ENCODE measurements at regions not wholly inside any gene's neighbourhood (a gene's known extent, or its start where the extent isn't known, plus 50 kb on each side); places are given as distances from the start of the nearest gene placed in this dataset.
"Not testable (repeated sequence)": the region's sequence is repeated elsewhere in the genome, so short reads cannot be mapped to it uniquely, and the experiment has no call there.

DNA sequence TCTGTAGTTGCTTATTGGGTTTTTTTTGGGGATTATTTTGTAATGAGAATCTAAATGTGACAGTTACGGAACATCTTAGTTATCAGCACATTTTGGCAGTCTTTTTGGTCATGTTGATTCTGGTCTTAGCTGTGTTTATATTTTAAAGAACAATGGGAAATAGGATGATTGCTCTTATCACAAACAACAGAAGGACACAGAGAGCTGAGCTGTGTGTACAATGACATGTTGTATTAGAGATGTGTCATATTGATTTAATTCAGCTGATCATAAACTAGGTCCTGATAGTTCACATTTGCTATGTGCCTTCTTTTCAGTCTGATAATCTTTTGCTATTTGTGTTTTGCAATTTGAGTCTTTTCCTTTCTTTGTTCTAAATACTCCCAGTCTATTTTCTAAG, 781.7 kb downstream of the TRHDE start:
- no peak for DNase-seq

DNA sequence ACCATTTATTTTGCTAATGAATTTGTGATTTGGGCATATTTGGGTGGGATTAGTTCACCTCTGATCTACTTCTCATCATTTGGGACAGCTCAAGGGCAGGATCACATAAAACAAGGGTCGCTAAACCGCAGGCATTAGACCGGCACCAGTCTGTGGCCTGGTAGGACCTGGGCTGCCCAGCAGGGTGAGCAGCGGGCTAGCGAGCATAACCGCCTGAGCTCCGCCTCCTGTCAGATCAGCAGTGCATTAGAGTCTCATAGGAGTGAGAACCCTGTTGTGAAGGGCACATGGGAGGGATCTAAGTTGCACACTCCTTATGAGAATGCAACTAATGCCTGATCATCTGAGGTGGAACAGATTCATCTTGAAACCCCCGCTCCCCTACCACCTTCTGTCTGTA, 785.3 kb downstream of the TRHDE start:
- no peak for DNase-seq

DNA sequence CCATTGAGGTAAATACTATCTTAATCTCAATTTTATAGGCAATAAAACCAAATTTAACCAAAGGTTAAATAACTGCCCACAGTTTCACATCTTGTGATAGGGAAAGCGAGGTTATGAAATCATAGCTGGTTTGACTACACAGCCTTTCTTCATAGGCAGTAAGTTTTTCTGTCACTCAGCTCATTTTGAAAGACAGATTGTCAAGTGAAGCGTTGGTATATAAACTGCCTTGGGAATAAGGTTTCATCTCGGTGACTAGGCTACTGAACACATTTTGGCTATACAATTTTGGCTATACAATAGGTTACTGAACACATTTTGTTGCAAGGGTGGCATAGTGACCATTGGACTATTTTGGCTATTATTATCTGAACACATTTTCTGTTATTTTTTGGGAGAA, 793.7 kb downstream of the TRHDE start:
- DNase-seq: no peak

DNA sequence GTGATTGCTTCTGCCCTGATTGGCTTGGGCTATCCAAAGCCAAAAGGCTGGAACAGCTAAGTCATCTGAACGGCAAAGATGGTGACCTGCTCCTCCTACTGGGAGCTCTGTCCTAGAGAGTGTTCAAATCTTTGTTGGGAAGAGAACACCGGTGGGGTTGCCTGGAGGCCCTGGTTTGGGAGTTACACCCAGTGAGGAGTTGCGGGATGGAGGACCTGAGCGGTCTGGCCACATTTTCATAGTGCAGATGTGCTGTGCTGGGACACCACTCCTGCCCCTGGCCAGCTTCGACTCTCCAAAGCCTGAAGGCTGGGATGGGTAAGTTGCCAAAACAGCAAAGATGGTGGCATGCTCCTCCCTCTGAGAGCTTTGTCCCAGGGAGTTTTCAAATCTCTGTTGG, 795.4 kb downstream of the TRHDE start:
- no peak for DNase-seq

DNA sequence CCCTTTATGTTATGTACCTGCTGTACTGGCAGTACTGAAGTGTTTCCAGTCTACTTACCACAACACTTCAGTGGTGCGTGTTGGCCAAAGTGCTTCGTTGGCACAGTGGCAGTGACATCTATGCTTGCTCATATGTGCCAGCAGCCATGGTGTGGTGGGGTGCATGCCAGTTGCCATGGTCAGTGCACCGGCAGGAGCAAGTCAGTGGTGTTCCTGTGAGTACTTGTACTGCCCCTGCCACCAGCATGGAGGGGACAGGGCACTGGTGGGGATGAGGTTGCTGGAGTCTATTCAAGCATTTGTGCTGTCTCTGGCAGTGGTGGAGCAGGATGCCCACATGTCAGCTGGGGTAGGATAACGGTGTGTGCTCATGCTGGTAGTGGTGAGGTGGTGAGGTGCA, 800.0 kb downstream of the TRHDE start:
- no peak for DNase-seq

DNA sequence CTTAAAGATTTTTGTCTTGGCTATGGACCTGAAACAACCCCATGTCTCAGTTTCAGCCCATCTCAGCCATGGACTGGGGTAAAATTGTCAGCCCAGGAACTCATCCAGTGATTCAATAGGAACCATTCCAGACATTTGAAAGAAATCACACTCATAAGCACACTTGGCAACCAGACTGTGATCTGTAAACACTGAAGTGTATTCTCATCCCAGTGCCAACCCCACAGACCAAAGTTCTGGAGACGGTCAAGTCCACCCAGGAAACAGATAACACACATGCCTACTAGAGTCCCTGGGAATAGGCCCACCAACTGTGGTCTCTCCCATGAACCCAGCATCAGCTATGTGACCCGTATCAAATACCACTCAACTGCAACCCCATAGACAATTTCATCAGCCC, 804.6 kb downstream of the TRHDE start:
- no peak for DNase-seq

DNA sequence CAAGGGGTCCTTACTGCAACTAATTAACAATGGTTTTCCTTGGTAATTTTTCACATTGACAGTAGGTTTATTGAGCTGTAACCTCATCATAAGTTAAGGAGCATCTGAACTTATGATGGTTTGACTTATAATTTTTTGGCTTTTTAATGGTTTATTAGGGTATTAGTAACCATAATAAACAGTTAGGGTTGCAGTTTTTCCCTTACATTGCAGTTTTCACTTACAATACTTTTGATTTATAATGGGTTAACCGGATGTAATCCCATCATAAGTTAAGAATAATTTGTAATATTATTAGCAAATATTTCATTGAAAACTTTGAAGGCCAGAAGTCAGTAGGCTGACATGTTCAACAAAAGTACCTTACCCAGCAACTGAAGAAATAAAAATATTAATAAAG, 811.6 kb downstream of the TRHDE start:
- DNase-seq: no peak

DNA sequence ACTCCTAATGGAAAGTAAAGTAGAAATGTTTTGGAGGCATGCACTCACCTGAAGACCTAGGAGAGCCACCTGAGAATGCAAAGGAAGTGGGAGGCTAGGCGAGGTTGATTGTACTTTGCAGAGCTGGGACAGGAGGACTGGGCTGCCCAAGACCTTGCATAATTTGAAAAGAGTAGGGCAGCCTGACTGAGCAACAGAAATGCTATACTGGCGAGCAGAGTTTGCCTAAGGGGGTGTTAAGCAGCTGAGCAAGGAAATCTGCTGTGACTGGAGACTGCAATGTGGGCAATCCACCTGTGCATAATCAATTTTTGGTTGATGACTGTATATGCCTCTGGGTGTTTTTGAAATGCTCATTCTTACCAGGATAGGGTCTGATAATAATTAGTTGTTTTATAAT, 834.1 kb downstream of the TRHDE start:
- DNase-seq: no peak

DNA sequence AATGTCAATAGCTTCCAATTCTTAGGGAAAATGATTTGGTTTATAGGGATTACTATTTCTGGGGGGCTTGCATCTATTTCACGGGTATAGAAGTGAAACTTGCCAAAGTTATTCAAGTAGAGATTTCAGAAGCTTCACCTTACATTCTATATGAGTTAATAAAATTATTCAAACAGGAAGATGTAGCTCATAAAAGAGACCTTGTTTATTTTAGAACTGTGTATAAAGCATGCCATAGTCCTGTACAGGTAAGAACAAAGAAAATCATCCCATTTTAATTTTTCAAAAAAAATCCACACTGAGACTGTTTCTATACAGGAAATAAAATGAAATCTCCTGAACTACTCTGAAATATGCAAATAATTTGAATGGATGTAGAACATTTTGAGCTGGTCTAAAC, 834.7 kb downstream of the TRHDE start:
- no peak for DNase-seq

DNA sequence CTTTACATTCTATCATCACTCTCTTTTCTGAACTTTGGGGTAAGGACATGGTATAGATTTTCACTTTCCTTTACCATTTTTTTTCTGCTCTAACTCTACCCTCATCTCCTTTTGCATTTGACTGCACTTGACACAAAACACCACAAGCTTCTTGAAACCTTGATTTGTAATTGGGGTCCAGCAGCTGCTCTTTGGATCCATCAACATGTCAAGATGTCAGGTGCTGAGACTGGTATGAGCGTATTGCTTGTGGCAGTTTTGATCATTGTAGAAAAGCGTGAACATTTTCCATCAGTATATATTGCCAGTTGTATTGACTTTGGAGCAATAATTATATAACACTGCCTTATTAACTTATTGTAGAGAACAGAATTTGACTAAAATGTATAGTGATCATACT, 838.6 kb downstream of the TRHDE start:
- no peak for DNase-seq

DNA sequence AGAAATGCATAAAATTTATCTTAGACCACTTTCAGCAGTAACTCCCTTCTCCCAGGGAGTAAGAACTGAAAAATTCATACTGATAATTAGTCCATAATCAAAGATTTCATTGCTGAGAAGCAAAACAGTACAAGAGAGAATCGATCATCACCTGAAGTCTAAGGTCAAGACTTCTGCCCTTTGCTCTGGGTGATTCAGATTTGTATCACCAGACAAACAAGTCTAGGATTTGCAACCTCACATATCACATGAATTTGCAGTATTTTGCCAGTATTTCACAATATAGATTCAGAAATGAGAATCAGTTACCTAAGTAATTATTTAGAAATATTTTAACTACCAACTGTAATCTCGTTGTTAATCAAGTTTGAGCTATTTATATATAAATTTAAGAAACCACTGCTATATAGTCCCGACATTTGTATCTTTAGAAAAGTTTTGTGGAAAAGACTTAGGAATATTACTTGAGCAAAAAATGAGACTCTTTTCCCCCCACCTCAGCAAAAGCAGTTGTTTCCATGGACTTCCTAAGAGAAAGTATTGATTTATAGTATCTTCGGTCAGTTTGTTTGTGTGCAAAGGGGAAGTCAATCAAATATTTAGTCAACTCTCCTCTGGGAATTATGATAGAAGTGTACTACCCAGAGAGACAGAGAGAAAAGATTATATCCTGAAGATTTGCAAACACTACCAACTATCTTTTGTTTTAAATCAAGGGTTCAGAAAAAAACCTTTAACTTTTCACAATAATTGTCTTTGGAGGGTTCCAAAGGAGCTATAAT, 840.1 kb downstream of the TRHDE start:
- no peak for DNase-seq

DNA sequence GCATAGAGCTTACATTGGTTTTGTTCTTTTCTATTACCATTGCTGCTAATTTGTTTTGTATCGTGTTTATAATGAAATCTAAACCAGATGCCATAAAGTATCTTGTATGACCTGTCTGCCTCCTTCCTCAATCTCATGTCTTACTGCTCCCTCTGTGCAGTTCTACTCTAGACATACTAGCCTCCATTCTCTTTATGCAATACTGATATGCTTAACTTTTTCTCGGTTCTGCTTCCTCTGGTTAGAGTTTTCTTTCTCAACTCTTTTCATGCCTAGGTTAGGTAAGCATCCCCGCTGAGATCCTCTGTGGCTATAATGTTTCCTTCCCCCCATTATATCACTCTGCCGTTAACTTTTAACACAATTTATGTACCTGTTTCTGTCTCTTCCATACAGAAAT, 852.3 kb downstream of the TRHDE start:
- no peak for DNase-seq

DNA sequence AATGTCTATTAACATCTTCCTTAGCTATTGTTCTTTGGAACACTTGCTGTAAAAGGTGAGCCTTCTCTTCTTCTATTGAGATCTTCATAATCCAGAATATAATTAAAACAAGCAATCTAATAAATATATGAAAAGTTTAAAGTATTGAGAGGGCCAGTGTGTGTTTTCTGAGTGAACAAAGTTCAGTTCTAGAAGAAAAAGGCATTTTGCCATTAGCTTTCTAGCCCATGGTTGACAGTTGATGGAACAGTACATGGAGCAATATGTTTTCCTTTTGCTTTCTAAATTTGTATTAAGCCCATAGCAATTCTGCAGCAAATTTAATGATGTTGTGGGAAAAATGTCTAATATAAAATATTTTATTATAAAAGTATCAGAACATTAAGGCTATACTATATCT, 853.0 kb downstream of the TRHDE start:
- no peak for DNase-seq

DNA sequence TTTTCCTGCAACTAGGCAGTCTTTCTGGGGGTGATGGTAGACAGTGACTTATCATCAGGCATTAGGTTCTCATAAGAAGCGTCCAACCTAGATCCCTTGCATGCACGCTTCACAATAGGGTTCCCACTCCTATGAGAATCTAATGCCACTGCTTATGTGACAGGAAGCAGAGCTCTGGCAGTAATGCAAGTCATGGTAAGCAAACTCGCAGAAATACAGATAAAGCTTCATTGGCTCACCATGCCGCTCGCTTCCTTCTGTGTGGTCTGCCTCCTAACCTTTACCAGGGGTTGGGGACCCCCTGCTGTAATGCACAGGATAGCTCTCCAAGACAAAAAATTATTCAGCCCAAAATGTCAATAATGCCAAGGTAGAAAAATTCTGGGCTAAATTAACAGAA, 864.2 kb downstream of the TRHDE start:
- no peak for DNase-seq

DNA sequence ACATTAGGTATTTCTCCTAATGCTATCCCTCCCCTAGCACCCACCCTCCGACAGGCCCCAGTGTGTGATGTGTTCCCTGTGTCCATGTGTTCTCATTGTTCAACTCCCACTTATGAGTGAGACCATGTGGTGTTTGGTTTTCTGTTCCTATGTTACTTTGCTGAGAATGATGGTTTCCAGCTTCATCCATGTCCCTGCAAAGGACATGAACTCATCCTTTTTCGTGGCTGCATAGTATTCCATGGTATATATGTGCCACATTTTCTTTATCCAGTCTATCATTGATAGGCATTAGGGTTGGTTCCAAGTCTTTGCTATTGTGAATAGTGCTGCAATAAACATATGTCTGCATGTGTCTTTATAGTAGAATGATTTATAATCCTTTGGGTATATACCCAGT, 867.5 kb downstream of the TRHDE start:
- DNase-seq: not testable (repeated sequence)

DNA sequence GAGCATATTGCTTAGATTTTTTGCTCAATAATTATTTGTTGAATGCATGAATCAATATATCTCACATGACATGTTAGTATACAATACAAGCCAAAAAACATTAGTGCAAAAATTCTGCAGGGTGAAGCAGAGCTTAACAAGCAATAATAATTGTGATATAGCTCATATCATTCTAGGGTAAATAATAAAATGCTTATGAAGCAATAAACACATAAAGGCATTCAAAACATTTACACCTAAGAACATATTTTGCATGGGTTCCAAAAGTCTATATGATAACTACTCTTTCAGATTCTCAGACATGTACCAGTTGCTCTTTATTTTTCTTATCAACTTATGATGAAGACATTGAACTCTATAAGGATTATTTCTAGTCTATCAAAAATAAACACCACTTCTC, 886.2 kb downstream of the TRHDE start:
- no peak for DNase-seq

DNA sequence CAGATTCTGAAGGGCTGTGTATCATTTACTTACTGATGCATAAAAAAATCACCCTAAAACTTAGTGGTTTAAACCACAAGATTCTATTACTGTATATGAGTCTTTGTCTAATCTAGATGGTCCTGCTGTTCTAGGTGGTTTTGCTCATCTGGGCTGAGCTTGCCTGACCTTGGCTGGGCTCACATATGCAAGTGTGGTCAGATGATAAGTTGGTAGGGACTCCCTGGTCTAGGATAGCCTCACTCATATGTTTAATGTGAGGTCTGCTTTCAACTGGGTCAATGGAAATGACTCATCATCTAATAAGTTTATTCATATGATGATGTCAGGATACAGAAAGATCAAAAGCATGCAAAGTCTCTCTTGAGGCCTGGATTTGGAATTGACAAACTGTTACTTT, 887.8 kb downstream of the TRHDE start:
- no peak for DNase-seq

DNA sequence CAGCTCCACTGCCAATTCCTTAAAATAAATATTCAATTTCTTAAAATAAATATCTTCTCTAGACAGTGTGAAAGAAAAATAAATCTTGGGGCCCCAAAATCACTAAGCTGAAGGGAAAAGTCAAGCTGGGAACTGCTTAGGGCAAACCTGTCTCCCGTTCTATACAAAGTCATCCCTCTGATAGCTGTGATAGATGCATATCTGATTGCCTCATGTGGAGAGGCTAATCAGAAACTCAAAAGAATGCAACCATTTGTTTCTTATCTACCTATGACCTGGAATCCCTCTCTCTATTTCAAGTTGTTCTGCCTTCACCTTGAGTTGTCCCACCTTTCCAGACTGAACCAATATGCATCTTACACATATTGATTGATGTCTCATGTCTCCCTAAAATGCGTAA, 889.8 kb downstream of the TRHDE start:
- no peak for DNase-seq

DNA sequence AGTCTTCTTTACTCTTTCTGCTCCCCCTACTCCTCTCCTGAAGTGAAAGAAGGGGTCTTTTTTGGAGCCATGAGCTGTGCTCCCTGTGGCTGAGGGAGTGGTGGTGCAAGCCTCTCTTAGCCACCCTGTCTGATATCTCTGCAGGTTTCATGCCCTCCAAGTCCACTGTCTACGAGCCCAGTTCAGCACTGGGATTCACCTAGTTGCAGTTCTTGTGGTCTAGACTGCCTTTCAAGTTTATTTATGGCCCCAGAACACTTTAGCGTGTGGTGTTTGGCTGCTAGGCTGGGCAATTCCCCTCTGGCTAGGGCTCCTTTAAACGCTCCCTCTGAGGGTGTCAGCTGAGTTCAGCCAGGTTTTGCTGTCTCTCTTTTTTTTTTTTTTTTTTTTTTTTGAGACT, 908.6 kb downstream of the TRHDE start:
- no peak for DNase-seq

DNA sequence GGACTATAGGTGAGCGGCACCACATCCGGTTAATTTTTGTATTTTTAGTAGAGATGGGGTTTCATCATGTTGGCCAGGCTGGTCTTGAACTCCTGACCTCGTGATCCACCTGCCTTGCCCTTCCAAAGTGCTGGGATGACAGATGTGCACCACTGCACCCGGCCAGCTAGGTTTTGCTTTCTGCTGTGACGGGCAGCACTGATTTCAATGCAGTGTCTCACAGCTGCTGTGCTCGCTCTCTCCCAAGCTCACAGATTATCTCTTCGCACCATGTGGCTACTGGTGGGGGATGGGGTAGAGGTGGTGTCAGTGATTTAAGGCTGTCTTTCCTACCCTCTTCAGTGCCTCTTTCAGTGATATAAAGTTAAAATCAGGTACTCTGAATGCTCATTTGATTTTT, 909.1 kb downstream of the TRHDE start:
- DNase-seq: no peak

DNA sequence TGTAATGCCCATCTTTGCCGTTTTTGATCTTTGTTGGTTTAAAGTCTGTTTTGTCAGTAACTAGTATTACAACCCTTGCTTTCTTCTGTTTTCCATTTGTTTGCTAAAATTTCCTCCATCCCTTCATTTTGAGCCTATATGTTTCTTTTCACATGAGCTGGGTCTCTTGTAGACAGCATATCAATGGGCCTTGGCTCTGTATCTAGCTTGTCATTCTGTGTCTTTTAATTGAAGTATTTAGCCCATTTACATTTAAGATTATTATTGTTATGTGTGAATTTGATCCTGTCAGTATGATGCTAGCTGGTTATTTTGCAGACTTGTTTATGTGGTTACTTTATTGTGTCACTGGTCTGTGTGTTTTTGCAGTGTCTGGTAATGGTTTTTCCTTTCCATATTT, 913.2 kb downstream of the TRHDE start:
- DNase-seq: no peak

DNA sequence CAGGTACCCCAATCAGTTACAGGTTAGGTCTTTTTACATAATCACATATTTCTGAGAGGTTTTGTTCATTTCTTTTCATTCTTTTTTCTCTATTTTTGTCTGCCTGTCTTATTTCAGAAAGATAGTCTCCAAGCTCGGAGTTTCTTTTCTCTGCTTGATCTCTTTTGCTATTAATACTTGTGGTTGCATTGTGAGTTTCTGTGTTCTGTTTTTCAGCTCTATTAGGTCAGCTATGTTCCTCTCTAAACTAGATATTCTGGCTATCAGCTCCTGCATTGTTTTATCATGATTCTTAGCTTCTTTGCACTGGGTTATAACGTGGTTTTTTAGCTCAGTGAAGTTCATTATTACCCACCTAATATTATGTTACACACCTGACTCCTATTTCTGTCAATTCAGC, 914.1 kb downstream of the TRHDE start:
- DNase-seq: no peak

DNA sequence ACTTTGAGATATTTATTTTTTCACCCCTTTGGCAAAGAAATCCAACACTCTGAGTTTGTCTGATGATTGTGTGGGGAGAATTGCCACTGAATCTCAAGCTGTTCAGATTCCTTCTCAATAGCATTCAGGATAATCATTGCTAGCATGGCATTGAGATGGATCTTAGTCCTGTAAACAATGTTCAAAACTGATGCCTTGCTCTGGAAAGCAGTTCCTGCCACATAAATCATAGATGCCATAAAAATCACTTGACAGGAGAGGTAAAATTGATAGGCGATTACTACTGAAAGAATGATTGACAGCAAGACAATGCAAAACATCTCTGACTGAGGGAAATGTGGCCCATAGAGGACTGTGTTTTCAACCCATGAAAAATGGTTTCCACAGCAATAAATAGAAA, 915.6 kb downstream of the TRHDE start:
- no peak for DNase-seq

DNA sequence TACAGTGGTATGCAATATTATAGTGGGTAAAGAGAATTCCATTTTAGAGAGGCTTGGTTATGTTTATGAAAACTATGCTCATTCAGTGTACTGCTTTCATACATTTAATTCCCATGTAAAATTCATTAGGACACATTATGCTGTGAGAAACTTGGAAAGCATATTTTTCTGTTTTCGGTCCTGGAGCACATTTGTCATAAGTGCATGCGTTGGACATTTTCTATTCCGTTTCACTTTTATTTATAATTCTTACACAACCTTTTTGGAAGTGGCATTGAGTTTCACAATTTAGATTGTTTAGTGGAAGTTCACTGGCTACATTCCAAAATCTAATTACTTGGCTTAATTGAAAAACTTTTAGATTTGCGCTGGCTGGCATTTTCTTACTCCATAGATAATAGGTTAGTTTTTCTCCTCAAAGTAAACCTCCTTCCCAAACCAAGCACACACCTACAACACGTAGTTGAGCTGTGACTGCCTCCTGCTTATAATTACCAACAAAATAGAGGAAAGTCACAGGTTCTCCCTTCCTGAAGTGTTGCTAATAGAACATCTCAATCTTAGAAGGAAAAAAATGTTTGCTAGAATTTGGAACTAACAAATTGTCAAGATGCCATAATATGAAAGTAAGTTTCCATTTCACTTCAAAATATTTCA, 938.5 kb downstream of the TRHDE start:
- no peak for DNase-seq

DNA sequence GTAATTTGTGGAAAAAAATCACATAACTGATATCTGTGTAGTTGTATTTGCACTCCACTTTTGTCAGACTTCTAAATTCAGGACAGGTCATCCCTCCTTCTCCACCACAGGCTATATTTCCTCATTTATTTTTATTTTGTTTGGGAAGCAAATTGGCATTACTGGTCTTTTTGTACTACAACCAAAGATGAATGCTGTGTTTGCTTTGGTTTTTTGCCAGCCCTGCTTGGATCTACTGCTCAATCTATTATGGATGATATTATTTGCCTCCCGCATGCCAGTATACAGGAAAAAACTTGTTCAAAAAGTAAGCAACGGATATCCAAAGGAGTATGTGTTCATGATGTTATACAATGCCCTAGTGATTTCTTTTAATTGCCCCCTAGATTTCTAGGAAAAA, 948.8 kb downstream of the TRHDE start:
- no peak for DNase-seq

Data from suppressor macrophage treated with lipopolysaccharide for 1 hour (primary cell).